ENCODE measurements at regions not wholly inside any gene's neighbourhood (a gene's known extent, or its start where the extent isn't known, plus 50 kb on each side); places are given as distances from the start of the nearest gene placed in this dataset.

DNA sequence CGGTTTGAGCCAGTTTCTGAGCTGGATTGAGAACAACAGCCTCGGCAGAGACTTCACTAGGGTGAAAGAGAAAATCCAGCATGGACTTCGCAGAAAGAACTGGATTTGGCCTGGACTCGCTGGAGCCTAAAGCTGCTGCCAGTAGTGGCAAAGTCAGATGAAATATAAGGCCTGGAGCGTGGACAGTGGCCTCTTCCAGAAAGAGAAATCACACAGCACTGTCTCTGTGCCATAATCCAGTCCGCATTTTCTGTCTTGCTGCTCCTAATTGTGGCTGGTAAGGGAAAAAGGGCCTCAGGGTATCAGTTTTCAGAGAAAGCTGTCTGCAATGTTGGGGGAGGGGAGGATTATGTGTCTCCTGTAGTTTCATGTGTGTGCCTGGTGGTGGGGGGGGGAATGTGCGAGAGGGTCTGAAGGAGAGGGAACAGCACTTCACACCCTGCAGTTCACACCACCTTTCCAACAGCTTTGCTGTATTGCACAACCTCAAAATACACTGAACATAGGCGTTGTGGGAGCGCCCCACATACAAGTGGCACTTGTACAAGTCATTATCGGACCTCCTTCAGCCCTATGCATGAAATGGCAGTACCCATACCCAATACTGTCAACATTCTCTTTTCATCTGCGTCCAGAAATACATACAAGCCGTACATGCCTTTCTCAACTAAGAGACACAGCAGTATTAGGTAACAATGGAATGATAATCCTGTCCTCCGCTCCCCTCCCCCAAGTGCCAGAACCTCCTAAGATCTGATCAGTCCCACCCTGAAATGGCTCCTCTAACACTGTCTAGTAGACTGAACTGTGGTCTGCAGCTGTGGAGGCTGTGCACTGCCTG lies 107.5 kb upstream of the ATF7IP start:
- no peaks in the 10 kb centered on the region for H3K36me3 ChIP-seq (ENCODE audit: control insufficient read depth in 5 of 5, insufficient read depth in 5 of 5, low read length in 5 of 5)
- peaks cover 8 to 49% (median 44%) of the 10 kb centered on the region in 5 donors for H3K4me1 ChIP-seq (ENCODE audit: control insufficient read depth in 5 of 5, insufficient read depth in 5 of 5, low read length in 5 of 5)
- peak overlapping the region; percentile 38 to 64 (median 43) for H3K4me3 ChIP-seq (ENCODE audit: low read depth in 1 of 5, low read length in 5 of 5)
- no peaks in the 10 kb centered on the region for H3K27me3 ChIP-seq (ENCODE audit: control insufficient read depth in 5 of 5, insufficient read depth in 4 of 5, low read length in 5 of 5)
- peak overlapping the region in 4 of 5 donors; percentile 3 to 65 (median 56) for H3K9ac ChIP-seq (ENCODE audit: low read length in 5 of 5)
- peak overlapping the region; percentile 85 for H3K27ac ChIP-seq (ENCODE audit: low read depth, low read length)
- peaks cover 0 to 3% (median 0%) of the 10 kb centered on the region in 5 donors for H3K9me3 ChIP-seq (ENCODE audit: control insufficient read depth in 5 of 5, low read length in 5 of 5)

DNA sequence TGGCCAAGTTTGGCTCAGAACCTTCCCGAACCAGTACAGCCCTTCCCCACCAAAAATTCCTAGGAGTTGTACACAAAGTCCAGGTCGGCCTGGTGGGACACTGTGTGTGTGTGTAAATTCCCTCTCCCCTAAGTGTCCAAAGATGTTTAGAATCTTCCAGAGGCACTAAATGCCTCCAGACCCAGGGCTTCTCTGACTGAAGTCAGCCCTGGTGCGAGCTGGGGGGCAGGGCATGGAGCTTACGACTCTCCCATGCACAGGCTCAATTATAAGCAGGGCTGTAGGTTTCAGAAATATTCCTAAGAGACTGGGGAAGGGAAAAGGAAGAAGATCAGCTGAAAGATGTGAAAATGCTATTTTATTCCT lies 106.9 kb upstream of the ATF7IP start:
- peaks cover 8 to 49% (median 44%) of the 10 kb centered on the region in 5 donors for H3K4me1 ChIP-seq (ENCODE audit: control insufficient read depth in 5 of 5, insufficient read depth in 5 of 5, low read length in 5 of 5)
- peak overlapping the region in 4 of 5 donors; percentile 25 to 64 (median 48) for H3K4me3 ChIP-seq (ENCODE audit: low read depth in 1 of 5, low read length in 5 of 5)
- peak overlapping the region; percentile 85 for H3K27ac ChIP-seq (ENCODE audit: low read depth, low read length)
- H3K27me3 ChIP-seq (ENCODE audit: control insufficient read depth in 5 of 5, insufficient read depth in 4 of 5, low read length in 5 of 5), result no peaks in the 10 kb centered on the region
- H3K9ac ChIP-seq (ENCODE audit: low read length in 5 of 5), result peak overlapping the region in 2 of 5 donors; percentile 32 to 44
- peaks cover 0 to 3% (median 0%) of the 10 kb centered on the region in 5 donors for H3K9me3 ChIP-seq (ENCODE audit: control insufficient read depth in 5 of 5, low read length in 5 of 5)
- H3K36me3 ChIP-seq (ENCODE audit: control insufficient read depth in 5 of 5, insufficient read depth in 5 of 5, low read length in 5 of 5), result no peaks in the 10 kb centered on the region

DNA sequence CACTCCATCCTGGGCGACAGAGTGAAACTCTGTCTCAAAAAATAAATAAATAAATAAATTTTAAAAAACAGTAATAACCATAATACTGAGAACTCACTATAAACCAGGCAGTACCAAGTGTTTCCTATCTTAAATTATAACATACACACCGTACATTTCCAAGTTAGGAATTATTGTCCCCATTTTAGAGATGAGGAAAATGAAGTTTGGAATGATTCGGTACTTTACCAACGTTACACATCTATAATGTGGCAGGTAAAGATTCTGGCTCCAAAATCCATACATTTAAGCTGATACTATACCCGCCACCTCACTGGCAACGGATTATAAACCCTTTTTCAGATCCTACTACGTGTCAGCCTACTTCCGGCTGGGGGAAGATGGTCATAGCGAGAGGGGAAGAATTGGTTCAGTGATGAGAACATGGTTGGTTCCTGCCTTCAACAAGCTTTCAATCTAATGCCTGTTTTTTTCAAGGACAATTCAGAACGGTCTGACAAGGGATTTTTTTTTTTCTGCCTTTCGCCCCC lies 105.9 kb upstream of the ATF7IP start:
- H3K4me1 ChIP-seq (ENCODE audit: control insufficient read depth in 5 of 5, insufficient read depth in 5 of 5, low read length in 5 of 5), result peaks cover 8 to 49% (median 44%) of the 10 kb centered on the region in 5 donors
- peak overlapping the region in 2 of 5 donors; percentile 43 to 46 for H3K4me3 ChIP-seq (ENCODE audit: low read depth in 1 of 5, low read length in 5 of 5)

DNA sequence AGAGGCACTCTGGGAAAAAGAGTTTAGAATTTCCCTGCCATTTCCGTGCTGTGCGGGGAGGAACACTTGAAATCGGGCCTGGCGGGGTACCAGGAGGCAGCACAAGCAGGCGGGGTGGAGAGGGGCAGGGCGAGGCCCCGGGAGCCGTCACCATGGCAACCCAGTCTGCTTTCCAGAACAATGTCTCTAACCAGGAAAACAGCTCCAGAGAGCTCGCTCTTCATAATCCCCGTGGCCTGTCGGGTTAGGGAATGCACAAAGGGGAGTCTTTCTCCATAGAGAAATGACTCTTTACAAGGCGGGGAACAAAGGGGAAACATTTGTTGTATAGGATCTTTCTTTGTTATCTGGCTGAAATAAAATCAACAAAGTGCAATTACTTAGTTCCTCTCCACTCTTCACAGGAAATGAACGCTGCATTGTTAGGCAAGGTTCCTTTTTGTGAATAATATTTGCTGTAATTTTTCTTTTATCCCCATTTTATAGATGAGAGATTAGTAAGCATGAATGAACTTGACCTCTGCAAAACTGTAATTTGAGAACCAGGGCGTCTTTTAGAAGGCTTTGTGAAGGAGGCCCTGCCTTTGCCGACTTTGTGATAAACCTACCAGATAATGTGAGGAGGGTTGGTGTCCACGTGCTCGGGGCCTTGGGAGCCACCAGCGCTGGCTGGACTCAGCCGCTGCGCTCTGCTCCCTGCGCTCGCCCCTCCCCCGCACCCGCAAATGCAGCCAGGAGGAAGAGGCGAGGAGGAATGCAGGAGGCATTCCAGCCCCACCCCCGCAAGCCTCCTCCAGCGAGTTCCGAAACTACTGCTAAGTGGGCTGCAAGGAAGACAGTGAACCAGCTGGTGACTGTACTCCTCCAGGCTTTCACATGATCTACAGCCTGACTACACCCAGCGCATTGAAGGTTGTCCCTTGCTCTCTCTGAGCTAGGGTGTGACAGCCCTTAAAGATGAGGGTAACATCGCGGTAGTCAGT lies 105.2 kb upstream of the ATF7IP start:
- Histone ChIP-seq H3K4me3 (ENCODE audit: low read depth in 1 of 5, low read length in 5 of 5) (peak overlapping the region; percentile 43 to 74 (median 46)), H3K4me1 (ENCODE audit: control insufficient read depth in 5 of 5, insufficient read depth in 5 of 5, low read length in 5 of 5) (peaks cover 8 to 49% (median 44%) of the 10 kb centered on the region in 5 donors), H3K9me3 (ENCODE audit: control insufficient read depth in 5 of 5, low read length in 5 of 5) (peaks cover 4 to 12% (median 11%) of the 10 kb centered on the region in 5 donors), H3K27ac (ENCODE audit: low read depth, low read length) (peak overlapping the region; percentile 80), H3K9ac (ENCODE audit: low read length in 5 of 5) (peak overlapping the region in 3 of 5 donors; percentile 5 to 46 (median 16)), H3K36me3 (ENCODE audit: control insufficient read depth in 5 of 5, insufficient read depth in 5 of 5, low read length in 5 of 5) (no peaks in the 10 kb centered on the region), H3K27me3 (ENCODE audit: control insufficient read depth in 5 of 5, insufficient read depth in 4 of 5, low read length in 5 of 5) (no peaks in the 10 kb centered on the region)

More for the DNA sequence above, 105.9 kb upstream of the ATF7IP start:
- no peak overlapping the region for H3K9ac ChIP-seq (ENCODE audit: low read length in 5 of 5)
- no peaks in the 10 kb centered on the region for H3K27me3 ChIP-seq (ENCODE audit: control insufficient read depth in 5 of 5, insufficient read depth in 4 of 5, low read length in 5 of 5)
- H3K9me3 ChIP-seq (ENCODE audit: control insufficient read depth in 5 of 5, low read length in 5 of 5), result peaks cover 4 to 10% (median 7%) of the 10 kb centered on the region in 5 donors
- H3K27ac ChIP-seq (ENCODE audit: low read depth, low read length), result peak overlapping the region; percentile 80
- H3K36me3 ChIP-seq (ENCODE audit: control insufficient read depth in 5 of 5, insufficient read depth in 5 of 5, low read length in 5 of 5), result no peaks in the 10 kb centered on the region

DNA sequence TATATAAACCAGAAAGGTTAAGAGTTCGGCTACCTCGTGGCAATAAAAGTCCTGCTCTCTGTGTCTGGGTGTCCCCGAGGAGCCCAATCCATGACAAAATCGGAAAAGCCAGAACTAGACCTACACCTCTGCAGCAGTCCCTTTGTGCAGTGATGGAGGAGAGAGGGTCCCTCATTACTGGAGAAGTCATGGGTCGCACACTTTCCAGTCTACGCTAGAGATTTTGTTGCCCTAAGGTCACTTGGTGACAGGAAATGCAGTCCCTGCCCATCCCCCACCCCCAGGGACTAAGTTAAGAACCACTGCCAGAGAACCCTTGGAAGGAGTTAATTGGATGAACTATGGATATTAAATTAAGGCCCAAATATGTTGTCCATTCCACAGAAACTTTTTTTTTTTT lies 104.4 kb upstream of the ATF7IP start:
- peak overlapping the region in 1 of 5 donors; percentile 46 for H3K9ac ChIP-seq (ENCODE audit: low read length in 5 of 5)

DNA sequence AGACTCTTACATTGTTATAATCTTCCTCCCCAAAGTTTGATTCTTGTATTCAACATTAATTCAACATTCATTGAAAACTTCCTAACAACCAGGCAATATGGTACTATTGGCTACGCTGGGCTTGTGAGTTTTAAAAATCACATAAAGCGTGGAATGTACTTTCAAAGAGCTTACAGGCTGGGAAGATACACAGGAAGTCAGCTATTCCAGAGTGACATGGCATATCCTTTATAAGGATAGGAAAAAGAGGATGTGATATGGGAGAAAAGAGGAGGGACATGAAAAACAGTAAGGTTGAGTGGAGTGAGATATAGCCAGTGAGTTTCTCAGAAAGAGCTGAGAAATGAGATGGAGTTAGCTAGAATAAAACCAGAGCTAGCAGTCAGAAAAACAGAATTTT lies 103.6 kb upstream of the ATF7IP start:
- Histone ChIP-seq H3K9me3 (ENCODE audit: control insufficient read depth in 5 of 5, low read length in 5 of 5) (peaks cover 4 to 12% (median 11%) of the 10 kb centered on the region in 5 donors), H3K36me3 (ENCODE audit: control insufficient read depth in 5 of 5, insufficient read depth in 5 of 5, low read length in 5 of 5) (no peaks in the 10 kb centered on the region), H3K9ac (ENCODE audit: low read length in 5 of 5) (no peak overlapping the region), H3K27ac (ENCODE audit: low read depth, low read length) (no peak overlapping the region), H3K27me3 (ENCODE audit: control insufficient read depth in 5 of 5, insufficient read depth in 4 of 5, low read length in 5 of 5) (no peaks in the 10 kb centered on the region), H3K4me1 (ENCODE audit: control insufficient read depth in 5 of 5, insufficient read depth in 5 of 5, low read length in 5 of 5) (peaks cover 8 to 39% (median 35%) of the 10 kb centered on the region in 5 donors), H3K4me3 (ENCODE audit: low read depth in 1 of 5, low read length in 5 of 5) (no peak overlapping the region)

More for the DNA sequence above, 104.4 kb upstream of the ATF7IP start:
- Histone ChIP-seq H3K27me3 (ENCODE audit: control insufficient read depth in 5 of 5, insufficient read depth in 4 of 5, low read length in 5 of 5) (no peaks in the 10 kb centered on the region), H3K27ac (ENCODE audit: low read depth, low read length) (peak overlapping the region; percentile 80), H3K4me3 (ENCODE audit: low read depth in 1 of 5, low read length in 5 of 5) (peak overlapping the region in 3 of 5 donors; percentile 46 to 74 (median 46)), H3K4me1 (ENCODE audit: control insufficient read depth in 5 of 5, insufficient read depth in 5 of 5, low read length in 5 of 5) (peaks cover 8 to 46% (median 42%) of the 10 kb centered on the region in 5 donors), H3K9me3 (ENCODE audit: control insufficient read depth in 5 of 5, low read length in 5 of 5) (peaks cover 4 to 12% (median 11%) of the 10 kb centered on the region in 5 donors), H3K36me3 (ENCODE audit: control insufficient read depth in 5 of 5, insufficient read depth in 5 of 5, low read length in 5 of 5) (no peaks in the 10 kb centered on the region)

DNA sequence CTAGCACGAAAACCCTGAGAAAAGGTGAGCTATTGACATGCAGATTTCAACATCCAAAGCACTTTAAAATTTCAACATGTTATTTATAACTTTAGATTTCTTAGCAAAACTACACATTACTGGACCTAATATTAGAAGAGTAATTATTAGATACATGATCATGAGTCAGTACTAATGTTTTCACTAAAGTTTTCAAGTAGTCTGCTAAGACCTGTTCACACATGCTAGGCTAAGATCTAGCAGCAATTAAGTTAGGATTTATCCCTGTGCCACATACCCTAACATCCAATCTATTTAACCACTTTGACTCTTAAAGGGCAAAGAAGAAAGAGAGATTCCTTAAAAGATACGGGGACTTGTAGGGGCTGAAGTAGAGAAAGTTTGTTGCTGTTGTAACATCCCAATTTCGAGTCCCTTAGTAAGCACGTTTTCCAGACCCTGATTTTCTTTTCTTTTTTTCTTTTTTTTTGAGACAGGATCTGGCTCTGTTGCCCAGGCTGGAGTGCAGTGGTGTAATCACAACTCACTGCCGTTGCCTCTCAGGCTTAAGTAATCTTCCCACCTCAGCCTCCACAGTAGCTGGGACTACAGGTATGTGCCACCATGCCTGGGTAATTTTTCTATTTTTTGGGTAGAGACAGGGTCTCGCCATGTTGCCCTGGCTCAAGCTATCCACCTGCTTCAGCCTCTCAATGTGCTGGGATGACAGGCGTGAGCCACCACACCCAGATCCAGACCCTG lies 102.5 kb upstream of the ATF7IP start:
- Histone ChIP-seq H3K9ac (ENCODE audit: low read length in 5 of 5) (no peak overlapping the region), H3K36me3 (ENCODE audit: control insufficient read depth in 5 of 5, insufficient read depth in 5 of 5, low read length in 5 of 5) (no peaks in the 10 kb centered on the region), H3K4me3 (ENCODE audit: low read depth in 1 of 5, low read length in 5 of 5) (no peak overlapping the region), H3K4me1 (ENCODE audit: control insufficient read depth in 5 of 5, insufficient read depth in 5 of 5, low read length in 5 of 5) (peaks cover 2 to 28% (median 26%) of the 10 kb centered on the region in 5 donors), H3K27ac (ENCODE audit: low read depth, low read length) (no peak overlapping the region), H3K27me3 (ENCODE audit: control insufficient read depth in 5 of 5, insufficient read depth in 4 of 5, low read length in 5 of 5) (no peaks in the 10 kb centered on the region), H3K9me3 (ENCODE audit: control insufficient read depth in 5 of 5, low read length in 5 of 5) (peaks cover 4 to 12% (median 11%) of the 10 kb centered on the region in 5 donors)

DNA sequence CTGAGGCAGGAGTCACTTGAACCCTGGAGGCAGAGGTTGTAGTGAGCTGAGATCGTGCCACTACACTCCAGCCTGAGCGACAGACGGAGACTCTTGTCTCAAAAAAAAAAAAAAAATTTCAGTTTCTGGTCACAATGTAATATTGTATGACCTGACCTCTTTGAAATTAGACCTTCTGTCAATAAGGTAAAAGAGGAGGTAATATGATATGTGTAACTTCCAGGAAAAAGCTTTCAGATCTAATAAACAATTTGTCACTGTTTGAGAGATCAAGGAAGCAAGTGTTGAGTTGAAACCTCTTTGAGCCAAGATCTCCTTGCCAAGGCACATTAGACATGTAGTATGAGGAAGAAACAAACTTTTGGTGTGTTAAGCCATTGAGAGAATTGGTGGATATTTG lies 101.7 kb upstream of the ATF7IP start:
- Histone ChIP-seq H3K27me3 (ENCODE audit: control insufficient read depth in 5 of 5, insufficient read depth in 4 of 5, low read length in 5 of 5) (no peaks in the 10 kb centered on the region), H3K4me3 (ENCODE audit: low read depth in 1 of 5, low read length in 5 of 5) (no peak overlapping the region), H3K27ac (ENCODE audit: low read depth, low read length) (no peak overlapping the region), H3K9ac (ENCODE audit: low read length in 5 of 5) (no peak overlapping the region), H3K36me3 (ENCODE audit: control insufficient read depth in 5 of 5, insufficient read depth in 5 of 5, low read length in 5 of 5) (no peaks in the 10 kb centered on the region), H3K9me3 (ENCODE audit: control insufficient read depth in 5 of 5, low read length in 5 of 5) (peaks cover 4 to 12% (median 11%) of the 10 kb centered on the region in 5 donors), H3K4me1 (ENCODE audit: control insufficient read depth in 5 of 5, insufficient read depth in 5 of 5, low read length in 5 of 5) (peaks cover 0 to 20% (median 18%) of the 10 kb centered on the region in 5 donors)

DNA sequence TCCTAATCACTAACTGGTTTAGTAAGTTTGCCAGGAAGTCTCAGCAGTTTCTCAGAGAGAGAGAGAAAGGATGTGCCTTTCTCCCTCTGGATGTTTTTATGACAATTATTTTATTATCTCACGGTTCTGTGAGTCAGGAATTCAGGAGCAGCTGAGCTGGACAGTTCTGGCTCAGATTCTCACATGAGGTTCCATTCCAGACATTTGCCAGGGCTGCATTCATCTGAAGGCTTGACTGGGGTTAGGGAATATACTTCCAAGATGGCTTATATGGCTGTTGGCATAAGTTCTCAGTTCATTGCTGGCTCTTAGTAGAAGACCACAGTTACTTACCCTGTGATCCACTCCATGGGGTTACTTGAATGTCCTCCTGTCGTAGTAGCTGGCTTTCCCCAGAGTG lies 101.2 kb upstream of the ATF7IP start:
- H3K9ac ChIP-seq (ENCODE audit: low read length in 5 of 5), result no peak overlapping the region
- peaks cover 0 to 20% (median 17%) of the 10 kb centered on the region in 5 donors for H3K4me1 ChIP-seq (ENCODE audit: control insufficient read depth in 5 of 5, insufficient read depth in 5 of 5, low read length in 5 of 5)
- H3K4me3 ChIP-seq (ENCODE audit: low read depth in 1 of 5, low read length in 5 of 5), result no peak overlapping the region
- no peaks in the 10 kb centered on the region for H3K36me3 ChIP-seq (ENCODE audit: control insufficient read depth in 5 of 5, insufficient read depth in 5 of 5, low read length in 5 of 5)
- H3K27me3 ChIP-seq (ENCODE audit: control insufficient read depth in 5 of 5, insufficient read depth in 4 of 5, low read length in 5 of 5), result no peaks in the 10 kb centered on the region
- H3K9me3 ChIP-seq (ENCODE audit: control insufficient read depth in 5 of 5, low read length in 5 of 5), result peaks cover 4 to 12% (median 11%) of the 10 kb centered on the region in 5 donors
- no peak overlapping the region for H3K27ac ChIP-seq (ENCODE audit: low read depth, low read length)
